ENCODE measurements at regions not wholly inside any gene's neighbourhood (a gene's known extent, or its start where the extent isn't known, plus 50 kb on each side); places are given as distances from the start of the nearest gene placed in this dataset.

GRCh38 chr6:22432060-22432459 is 135.2 kb upstream of the PRL start:
- H3K9me3 ChIP-seq = no peaks in the 10 kb centered on the region
- no peak for TF ChIP-seq CTCF (IDR thresholded peaks at IDR 0.05)

GRCh38 chr6:22433745-22434144 is 135.6 kb upstream of the HDGFL1 start:
- Histone ChIP-seq H3K4me3 (ENCODE audit: low read depth in 1 of 2, low read length in 1 of 2) (no peak overlapping the region), H3K9me3 (no peaks in the 10 kb centered on the region), H3K4me1 (ENCODE audit: control insufficient read depth in 1 of 2, insufficient read depth in 1 of 2, low read depth in 1 of 2, low read length in 1 of 2) (no peaks in the 10 kb centered on the region), H3K27ac (no peak overlapping the region), H3K27me3 (no peaks in the 10 kb centered on the region), H3K36me3 (no peaks in the 10 kb centered on the region)
- no peak for TF ChIP-seq CTCF (IDR thresholded peaks at IDR 0.05)

More at GRCh38 chr6:22432060-22432459, 135.2 kb upstream of the PRL start:
- Histone ChIP-seq H3K27ac (no peak overlapping the region), H3K4me3 (ENCODE audit: low read depth in 1 of 2, low read length in 1 of 2) (no peak overlapping the region), H3K36me3 (no peaks in the 10 kb centered on the region), H3K4me1 (ENCODE audit: control insufficient read depth in 1 of 2, insufficient read depth in 1 of 2, low read depth in 1 of 2, low read length in 1 of 2) (no peaks in the 10 kb centered on the region), H3K27me3 (no peaks in the 10 kb centered on the region)

DNA sequence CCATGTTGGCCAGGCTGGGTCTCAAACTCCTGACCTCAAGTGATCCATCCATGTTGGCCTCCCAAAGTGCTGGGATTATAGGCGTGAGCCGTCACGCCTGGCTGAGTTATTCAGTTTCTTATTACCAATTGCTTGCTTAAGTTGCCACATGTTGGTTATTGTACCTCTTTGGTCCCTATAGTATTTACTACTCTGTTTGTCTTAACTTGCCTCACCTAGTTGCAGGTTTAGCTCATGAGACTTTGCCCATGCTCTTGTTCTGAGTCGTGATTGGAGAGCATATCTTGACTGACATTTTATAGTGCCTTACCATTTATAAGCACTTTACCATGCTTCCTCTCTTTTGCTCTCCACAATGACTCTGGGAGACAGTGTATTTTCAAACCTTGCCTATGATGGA is 134.2 kb upstream of the HDGFL1 start:
- TF ChIP-seq CTCF (IDR thresholded peaks at IDR 0.05) = no peak
- no peaks in the 10 kb centered on the region for H3K4me1 ChIP-seq (ENCODE audit: control insufficient read depth in 1 of 2, insufficient read depth in 1 of 2, low read depth in 1 of 2, low read length in 1 of 2)
- H3K27me3 ChIP-seq = no peaks in the 10 kb centered on the region
- no peak overlapping the region for H3K27ac ChIP-seq
- H3K4me3 ChIP-seq (ENCODE audit: low read depth in 1 of 2, low read length in 1 of 2) = no peak overlapping the region
- H3K36me3 ChIP-seq = no peaks in the 10 kb centered on the region
- H3K9me3 ChIP-seq = no peaks in the 10 kb centered on the region

DNA sequence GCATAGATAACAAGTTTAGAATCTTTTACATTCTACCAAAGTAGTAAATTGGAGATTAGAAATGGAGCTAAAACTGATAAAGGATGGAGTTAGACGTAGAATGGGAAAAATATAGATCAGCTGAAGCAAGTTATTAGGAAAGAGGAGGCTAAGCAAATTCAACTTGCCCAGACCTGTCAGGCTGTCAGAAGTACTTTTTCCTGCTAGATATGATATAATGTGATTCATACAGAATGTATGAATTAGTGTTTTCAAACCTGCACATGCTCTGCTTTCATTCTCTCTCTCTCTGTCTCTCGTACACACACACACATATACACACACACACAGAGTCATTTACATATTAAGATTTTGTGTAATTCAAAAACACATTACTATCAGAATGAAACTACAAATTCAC is 133.2 kb upstream of the HDGFL1 start:
- Histone ChIP-seq H3K27me3 (no peaks in the 10 kb centered on the region), H3K4me3 (ENCODE audit: low read depth in 1 of 2, low read length in 1 of 2) (no peak overlapping the region), H3K36me3 (no peaks in the 10 kb centered on the region), H3K4me1 (ENCODE audit: control insufficient read depth in 1 of 2, insufficient read depth in 1 of 2, low read depth in 1 of 2, low read length in 1 of 2) (no peaks in the 10 kb centered on the region), H3K27ac (no peak overlapping the region), H3K9me3 (no peaks in the 10 kb centered on the region)
- TF ChIP-seq CTCF (IDR thresholded peaks at IDR 0.05) = no peak

DNA sequence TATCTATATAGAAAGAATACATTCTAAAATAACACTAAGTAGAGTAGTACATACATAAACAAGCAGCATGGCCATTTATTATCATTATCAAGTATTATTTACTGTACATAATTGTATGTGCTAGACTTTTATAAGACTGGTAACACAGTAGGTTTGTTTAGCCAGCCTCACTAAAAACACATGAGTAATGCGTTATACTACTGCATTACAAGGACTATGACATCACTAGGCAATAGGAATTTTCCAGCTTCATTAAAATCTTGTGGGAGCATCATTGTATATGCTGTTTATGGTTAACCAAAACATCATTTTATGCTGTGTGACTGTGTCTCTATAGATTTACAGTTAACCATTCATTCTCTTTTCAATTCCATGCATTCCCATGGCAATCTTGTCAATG is 131.7 kb upstream of the HDGFL1 start:
- Histone ChIP-seq H3K27ac (no peak overlapping the region), H3K4me1 (ENCODE audit: control insufficient read depth in 1 of 2, insufficient read depth in 1 of 2, low read depth in 1 of 2, low read length in 1 of 2) (no peaks in the 10 kb centered on the region), H3K36me3 (no peaks in the 10 kb centered on the region), H3K4me3 (ENCODE audit: low read depth in 1 of 2, low read length in 1 of 2) (no peak overlapping the region), H3K9me3 (no peaks in the 10 kb centered on the region), H3K27me3 (no peaks in the 10 kb centered on the region)
- no peak for TF ChIP-seq CTCF (IDR thresholded peaks at IDR 0.05)

DNA sequence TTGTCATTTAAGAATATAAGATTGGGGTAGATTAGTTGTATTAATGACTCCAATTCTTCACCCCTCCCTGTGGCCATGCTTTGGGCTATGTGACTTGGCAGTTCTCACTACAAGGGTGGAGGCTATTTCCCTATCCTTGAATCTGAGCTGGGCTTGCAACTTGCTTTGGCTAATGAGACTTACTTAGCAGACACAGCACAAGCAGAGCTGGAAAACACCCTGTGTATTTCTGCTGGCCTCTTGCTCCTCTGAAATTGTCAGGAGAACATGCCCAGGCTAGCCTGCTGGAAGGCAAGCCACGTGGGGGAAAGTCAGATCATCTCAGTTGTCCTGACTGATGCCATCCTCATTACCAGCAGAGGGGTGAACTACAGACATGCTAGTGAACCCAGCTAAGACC is 126.5 kb upstream of the HDGFL1 start:
- H3K27ac ChIP-seq = no peak overlapping the region
- H3K4me1 ChIP-seq (ENCODE audit: control insufficient read depth in 1 of 2, insufficient read depth in 1 of 2, low read depth in 1 of 2, low read length in 1 of 2) = no peaks in the 10 kb centered on the region
- no peaks in the 10 kb centered on the region for H3K27me3 ChIP-seq
- H3K9me3 ChIP-seq = no peaks in the 10 kb centered on the region
- H3K36me3 ChIP-seq = no peaks in the 10 kb centered on the region
- no peak overlapping the region for H3K4me3 ChIP-seq (ENCODE audit: low read depth in 1 of 2, low read length in 1 of 2)
- no peak for TF ChIP-seq CTCF (IDR thresholded peaks at IDR 0.05)
